ENCODE measurements at regions not wholly inside any gene's neighbourhood (a gene's known extent, or its start where the extent isn't known, plus 50 kb on each side); places are given as distances from the start of the nearest gene placed in this dataset.
"Not testable (repeated sequence)": the region's sequence is repeated elsewhere in the genome, so short reads cannot be mapped to it uniquely, and the experiment has no call there.

- DNase-seq: no peak
Observed at GRCh38 chr4:3866813-3867129, 100.6 kb downstream of the ADRA2C start.

DNA sequence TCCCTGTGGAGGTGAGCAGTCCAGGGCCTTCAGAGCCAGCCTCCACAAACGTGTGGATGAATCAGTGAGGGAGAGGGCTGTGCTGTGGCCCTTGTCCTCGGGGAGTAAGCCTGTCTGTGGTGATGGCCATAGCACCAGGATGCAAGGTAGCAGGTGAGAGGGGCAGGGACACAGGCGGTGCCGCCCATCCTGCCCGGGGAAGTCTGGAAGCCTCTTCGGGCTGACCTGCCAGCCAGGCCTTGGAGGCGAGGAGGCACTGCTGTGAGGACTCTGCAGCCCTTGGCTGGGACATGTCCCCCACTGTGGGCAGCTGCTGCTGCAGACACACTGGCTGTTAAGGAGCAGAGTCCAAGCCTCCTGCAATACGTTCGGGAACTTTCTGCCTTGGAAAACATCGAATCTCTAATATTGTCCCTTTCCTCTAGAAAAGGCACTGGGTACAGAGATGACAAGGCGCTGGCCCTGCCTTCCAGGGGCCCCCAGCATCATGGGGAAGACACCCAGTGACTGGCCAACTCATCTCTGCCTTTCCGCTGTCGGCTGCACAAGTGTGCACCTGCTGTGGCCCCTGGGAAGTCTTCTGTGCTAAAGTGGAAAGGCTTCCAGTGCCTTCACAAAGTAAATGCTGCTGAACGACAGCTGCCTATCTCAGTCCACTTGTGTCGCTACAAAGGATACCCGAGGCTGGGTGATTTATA, 101.4 kb downstream of the ADRA2C start:
- DNase-seq: no peak

DNA sequence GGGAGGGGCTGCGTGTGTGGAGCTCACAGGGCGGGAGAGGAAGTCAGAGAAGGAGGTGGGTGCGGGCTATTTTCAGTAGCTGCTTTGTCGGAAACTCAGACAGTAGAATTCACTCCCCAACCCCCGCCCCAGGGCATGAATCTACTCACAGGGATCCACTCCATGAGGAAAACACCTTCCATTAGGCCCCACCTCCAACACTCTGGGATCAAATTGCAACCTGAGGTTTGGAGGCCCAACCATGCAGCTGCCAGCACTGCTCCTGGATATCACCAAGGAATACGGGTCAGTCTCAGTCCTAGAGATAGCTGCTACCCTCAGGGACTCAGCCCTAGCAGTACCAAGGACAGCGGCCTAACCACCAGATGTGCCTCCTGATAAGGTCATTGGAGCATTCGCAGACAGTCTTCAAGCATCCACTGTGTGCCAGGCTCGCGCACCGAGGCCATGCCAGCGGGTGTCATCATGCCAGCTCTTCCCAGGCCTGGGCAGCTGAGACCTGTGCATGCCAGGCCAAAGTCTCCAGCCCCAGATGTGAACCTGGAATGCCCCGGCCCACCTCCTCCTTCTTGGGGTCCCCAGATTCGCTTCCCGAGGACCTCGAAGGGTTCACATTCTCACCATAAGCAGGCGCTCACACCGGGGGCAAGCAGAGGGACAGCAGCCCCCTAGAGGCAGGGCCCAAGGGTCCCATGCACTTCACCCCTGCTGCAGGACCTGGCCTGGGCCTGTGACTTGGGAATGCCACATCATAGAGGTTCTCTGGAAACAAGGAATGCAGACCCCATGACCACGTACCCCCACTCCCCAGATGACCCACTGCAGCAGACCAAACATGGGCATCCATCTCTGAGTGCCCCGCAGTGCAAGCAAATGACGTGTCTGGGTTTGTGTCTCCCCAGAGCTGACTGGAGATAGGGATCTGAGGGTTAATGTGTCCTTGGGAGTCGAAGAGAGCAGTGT, 102.3 kb downstream of the ADRA2C start:
- DNase-seq: no peak

GRCh38 chr4:3869174-3869572, 103.0 kb downstream of the ADRA2C start:
- DNase-seq: no peak

DNA sequence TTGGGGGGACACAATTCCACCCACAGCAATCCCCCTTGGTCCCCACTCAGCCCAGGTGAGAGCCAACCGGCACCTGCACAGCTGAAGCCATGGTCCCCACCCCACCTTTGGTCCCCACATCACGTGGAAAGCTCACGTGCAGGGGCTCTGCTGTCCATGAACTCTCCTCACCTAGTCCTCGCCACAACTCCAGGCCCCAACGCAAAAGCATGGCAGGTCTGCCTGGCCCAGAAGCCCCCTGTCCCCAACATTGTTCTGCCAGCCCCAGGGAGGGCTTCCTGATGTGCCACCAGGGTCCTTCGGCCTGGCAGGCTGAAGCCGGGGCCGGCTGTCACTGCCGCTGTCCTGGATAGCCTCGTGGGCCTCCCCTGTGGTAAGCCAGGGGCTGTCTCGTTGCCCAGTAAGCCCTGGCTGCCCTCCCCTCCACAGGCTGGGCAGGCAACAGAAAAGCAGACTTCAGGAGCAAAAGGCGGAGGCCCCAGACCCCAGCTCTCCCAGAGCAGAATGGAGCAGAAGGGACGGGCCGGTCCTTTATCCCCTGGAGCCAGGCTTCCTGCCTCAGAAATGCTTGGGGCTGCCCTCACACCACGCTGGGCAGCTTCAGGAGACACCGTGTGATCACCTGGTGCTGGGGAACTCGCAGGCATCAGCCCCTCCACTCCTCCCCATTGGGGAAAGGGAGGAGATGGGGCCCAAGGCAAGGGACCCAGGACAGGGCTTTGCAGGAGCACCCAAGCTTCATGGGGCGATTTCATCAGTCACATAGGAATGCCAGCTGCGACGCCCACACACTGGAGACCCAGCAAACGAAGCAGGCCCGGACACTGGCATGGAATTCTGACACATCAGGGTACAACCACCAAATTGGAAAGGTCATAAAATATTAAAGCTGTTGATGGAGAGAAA, 103.7 kb downstream of the ADRA2C start:
- no peak for DNase-seq

- DNase-seq: no peak
Observed at GRCh38 chr4:3870567-3870962, 104.4 kb downstream of the ADRA2C start.

- no peak for DNase-seq
Observed at GRCh38 chr4:3871181-3871852, 105.1 kb downstream of the ADRA2C start.

DNA sequence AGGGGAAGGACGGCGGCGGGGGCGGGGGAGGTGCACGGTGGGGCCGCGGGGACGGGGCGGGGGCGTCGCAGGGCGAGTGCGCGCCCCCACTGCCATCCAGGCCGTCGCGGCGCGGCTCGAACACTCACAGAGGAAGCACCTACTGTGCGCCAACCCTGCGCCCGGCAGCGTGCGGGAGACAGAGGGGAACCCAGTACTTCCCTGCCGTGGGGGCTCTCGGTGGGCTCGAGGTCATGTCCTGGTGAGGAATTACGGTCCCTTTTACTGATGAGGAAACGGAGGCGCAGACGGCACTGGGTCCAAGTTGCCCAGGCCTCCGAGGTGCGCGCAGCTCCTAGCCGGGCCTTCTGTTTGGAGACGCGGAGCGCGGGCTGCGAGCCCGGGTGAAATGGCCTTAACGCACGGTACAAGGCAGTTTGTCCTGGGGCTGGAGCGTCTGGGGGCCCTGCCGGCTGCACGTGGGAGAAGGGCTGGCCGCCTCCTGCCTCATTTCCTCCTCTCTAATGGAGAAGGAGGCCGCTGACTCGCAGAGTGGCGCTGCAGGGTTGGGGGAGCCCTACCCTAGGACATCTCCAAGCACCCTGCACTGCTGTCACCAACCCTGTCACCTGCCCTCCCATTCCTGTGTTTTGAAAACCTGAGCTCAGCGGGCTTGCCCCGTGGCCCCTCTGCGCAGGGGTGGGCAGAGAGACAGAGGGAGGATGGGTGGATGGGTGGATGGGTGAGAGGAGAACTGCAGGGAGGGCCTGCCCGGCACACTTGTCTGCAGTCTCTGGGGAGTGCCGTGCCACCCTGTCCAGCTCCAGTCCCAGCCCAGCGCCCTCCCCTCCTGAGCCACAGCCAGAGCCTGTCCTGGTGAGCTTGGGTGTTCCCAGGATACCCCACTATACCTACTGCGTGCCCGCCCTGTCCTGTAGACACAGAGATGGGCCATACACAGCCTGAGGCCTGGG, 106.0 kb downstream of the ADRA2C start:
- DNase-seq: no peak

GRCh38 chr4:3872834-3873313, 106.7 kb downstream of the ADRA2C start:
- no peak for DNase-seq

GRCh38 chr4:3873408-3874027, 107.3 kb downstream of the ADRA2C start:
- DNase-seq: no peak

DNA sequence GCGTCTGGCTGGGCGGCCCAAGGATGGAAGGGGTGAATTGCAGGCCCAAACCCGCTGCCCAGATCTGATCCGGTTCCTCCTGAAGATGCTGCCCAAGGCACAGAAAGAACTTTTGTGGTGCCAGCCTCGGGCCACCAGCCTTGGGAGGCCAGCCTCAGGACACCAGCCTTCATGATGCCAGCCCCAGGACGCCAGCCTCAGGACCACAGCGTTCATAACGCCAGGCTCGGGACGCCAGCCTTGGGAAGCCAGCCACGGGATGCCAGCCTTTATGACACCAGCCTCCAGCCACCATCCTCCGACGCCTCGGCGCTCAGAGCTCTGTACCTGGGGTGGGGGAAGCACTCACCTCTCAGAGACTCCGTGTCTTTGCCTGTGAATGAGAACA, 107.8 kb downstream of the ADRA2C start:
- DNase-seq: no peak

GRCh38 chr4:3874525-3875110, 108.4 kb downstream of the ADRA2C start:
- DNase-seq: no peak

- DNase-seq: no peak
Observed at GRCh38 chr4:3875466-3875865, 109.3 kb downstream of the ADRA2C start.

- not testable (repeated sequence) for DNase-seq
Observed at GRCh38 chr4:3876057-3876845, 110.1 kb downstream of the ADRA2C start.

DNA sequence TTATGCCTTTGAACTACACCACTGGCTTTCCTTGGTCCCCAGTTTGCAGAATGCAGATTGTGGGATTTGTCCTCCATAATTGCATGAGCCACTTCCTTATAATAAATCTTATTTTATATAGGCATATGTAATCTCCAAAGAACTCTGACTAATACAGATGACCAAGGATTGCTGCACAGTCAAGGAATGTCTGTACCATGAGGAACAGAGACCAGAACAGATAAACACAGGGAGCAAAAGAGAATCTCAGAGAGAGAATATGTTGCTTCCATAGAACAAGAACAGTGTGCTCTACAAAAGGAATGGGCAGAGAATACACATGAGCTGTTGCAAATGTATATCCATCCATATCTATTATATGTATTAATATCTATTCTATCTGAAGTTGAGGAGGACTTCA, 111.1 kb downstream of the ADRA2C start:
- no peak for DNase-seq

DNA sequence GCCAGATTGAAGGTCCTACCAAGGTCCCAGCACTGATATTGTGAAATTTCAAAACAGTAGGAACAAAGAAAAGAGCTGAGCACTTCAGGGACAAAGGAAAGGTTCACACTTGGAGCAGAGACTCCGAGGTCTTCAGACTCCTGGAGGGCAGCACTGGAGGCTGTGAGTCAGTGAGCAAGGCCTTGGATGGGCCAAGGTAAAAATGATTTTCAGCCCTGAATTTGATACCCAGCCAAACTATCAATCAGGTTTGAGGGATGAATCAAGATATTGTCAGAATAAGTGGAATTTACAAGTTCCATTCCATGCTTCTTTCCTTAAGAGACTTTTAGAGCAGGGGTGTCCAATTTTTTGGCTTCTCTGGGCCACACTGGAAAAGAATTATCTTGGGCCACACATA, 111.7 kb downstream of the ADRA2C start:
- DNase-seq: no peak

- DNase-seq: no peak
Observed at GRCh38 chr4:3878678-3879077, 112.5 kb downstream of the ADRA2C start.

- DNase-seq: no peak
Observed at GRCh38 chr4:3879681-3880614, 113.8 kb downstream of the ADRA2C start.
